GM18858 (cell line): ENCODE measurements at regions not wholly inside any gene's neighbourhood (a gene's known extent, or its start where the extent isn't known, plus 50 kb on each side); places are given as distances from the start of the nearest gene placed in this dataset.

ENCODE experiments used
- ATAC-seq: cut with Tn5 transposase; IDR thresholded peaks from one replicate; pipeline ENCODE4 v1.9.1; 2021; ENCODE audit not compliant: unreplicated experiment

DNA sequence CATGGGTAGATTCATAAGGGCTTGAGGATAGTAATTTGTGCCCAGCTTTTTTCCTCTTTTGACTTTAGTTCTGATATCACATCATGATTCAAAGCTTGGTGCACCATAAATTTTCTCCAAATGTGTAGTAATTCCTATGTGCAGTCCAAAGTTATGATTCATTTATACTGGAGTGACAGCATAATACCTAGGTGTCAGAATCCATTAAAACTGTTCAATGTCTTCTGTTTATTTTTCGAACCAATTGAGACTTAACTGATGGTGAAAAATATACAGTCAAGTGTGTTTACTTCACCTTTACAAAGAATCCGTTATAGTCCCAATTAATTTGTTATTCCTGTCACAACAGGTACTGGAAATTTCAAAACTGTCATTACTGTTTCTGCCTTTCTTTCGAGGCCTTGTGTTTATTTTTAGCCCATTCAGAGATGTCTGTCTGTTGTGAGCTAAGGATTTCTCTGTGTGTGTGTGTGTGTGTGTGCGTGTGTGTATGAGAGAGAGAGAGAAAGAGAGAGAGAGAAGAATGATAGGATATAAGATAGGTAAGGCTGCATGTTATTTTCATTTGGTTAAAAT is 389.7 kb upstream of the ATP5MC3 start:
- ATAC-seq = no peak

DNA sequence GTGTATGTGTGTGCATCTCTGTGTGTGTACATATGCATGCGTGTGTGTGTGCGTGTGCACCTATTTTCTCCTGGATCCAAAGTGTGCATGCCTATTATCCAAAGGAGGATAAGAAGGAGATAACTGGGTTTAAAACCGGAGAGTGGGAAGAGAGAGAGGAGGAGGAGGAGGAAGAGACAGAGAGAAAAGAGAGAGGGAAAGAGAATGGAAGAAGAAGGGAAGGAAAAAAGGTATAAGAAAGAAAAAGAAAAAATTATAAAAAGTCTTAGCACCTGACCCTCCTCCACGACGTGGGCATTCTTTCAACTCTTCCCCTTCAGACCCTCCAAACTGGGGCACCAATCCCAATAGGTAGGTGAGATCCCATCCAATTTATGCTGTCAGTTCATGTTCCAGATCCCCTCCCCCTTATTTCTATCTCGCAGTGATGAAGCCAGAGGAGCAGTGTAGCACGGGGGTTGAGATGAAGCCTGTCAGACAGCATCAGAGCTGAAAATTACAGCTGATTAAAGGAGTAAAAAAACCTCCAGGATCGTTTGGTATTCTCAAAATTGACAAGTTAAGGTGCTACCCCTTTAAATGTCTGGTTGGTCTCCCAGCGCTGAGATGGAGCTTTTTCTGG is 386.7 kb upstream of the ATP5MC3 start:
- no peak for ATAC-seq

DNA sequence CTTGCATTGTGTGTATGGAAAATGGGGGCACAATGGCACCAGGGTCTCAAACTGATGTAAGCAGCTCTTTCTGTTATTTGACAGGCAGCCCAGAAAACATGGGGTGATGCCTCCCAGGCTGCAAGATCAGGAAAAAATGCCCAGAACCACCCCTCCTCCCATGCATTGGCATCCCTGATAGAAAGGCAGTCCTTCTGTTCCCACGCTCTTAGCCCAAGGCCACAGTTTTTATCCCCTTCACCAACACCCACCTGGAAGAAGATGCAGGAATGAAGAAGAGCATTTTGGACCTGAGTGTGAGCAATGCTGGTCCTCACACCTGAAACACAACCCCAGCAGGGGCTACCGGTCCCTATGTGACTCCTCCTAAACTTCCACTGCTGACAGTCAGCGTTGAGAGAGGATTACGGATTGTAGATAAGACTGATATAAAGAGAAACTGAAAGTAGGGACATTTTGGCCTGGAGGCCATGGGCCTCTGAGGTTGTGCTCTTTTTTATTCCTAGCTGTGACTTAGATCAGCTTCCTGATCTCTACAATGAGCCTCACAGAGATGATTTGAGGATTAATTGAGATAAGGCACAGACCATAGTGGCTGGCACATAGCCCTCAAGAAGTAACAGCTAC is 386.0 kb upstream of the ATP5MC3 start:
- ATAC-seq = no peak

DNA sequence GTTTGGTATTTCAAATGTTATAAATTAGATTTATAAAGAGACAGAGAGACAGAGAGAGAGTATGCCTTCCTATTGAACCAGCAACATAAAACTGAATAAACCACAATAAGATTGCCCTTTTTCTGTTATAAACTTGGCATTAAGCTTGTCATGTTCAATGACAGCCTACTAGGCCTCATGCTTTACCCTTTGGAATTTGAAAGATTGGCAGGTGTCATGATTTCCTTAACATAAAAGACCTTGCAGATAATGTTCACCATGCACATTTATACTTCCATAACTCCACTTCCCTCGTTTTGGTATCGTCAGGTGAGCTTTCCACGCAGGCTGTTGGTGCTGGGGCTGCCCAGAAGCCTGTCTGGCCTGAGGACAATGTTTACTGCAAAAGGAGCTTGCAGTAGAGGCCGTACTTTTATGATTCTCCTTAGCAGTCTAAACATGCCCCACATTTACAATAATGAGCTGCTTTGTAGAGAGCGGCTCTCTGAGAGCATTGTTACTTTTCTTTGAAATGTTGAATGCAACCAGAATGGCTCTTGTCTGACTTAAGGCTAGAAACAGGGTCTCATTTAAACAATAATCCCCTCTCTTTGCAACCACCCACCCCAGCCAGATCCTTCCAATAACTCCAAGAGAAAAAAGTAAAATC is 379.1 kb upstream of the ATP5MC3 start:
- ATAC-seq = no peak

DNA sequence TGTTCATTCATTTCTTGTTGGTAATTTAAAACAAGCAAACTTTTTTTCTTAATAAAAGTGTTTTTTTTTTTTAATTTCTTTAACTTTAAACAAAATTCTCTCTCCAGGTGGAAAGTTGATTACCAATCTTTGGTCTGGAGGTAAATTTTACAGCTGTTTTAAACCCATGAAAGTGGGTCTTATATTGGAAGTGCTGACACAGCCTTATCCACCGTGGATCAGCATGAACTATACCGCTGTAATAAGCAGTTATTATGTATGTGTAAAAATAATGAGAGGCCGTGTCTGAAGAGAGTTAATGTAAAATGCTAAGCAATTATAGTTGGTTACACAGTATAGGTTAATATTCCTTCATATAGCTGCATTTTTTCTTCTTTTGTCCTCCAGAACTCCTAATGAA is 378.1 kb upstream of the ATP5MC3 start:
- ATAC-seq = no peak

DNA sequence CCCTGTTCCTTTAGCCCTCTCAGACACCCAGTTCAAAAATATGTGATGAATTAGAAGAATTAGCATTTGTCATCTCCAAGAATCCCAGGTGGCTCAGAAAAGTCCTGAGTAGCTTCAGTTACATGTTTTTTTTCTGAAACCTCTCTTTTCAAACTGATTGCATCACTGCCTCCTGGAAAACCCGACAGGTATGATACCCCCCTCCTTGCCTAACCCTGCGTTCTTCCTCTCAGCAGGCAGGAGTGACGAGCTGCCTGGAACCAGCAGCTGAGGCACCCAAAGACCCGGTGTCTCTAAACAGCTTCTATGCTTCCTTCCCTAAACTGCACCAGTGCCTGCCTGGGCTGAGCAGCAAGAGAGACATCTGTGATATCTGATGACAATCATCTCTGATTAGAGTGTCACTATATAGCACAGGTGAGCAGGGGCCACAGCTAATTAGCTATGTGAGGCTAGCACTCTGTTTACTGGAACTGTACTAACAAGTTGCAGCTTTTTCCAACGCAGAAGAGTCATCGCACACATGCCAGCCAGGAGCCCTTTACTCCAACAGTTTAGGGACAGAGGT is 376.4 kb upstream of the ATP5MC3 start:
- ATAC-seq = no peak

DNA sequence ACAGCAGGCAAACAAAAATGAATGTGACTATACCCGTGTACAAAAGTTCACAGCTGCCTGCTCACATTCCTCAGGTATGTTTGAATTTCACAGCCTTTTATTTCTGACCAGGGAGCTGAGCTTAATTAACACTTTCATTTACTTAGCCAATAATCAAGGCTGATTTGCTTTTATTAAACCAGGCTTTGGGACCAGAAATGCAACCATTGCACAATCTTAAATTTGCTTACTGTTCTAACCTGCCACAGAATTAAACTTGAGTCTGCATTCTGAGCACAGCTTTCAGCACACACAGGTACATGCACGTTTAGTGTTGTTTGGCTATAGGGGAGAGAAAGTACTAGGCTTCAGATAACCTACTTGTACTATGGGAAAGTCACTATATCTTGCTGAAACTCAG is 372.4 kb upstream of the ATP5MC3 start:
- no peak for ATAC-seq

DNA sequence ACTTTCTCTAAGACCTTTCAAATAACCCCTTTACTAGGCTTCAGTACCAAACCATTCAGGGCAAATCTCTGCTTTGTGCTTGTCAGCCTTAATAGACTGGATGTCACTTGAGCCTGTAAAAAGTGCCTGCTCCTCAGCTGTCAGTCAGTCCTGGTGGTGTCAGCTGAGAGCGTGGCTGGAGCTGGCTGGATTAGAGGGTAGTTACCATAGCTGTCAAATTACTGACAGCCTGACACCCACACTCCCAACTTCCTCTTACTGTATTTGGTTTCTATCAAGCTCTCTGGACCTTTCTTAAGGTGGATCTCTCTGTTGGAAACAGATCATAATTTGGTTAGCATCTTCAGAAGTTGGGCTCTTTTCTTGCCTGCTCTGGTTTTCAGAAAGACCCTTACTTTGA is 371.4 kb upstream of the ATP5MC3 start:
- no peak for ATAC-seq

DNA sequence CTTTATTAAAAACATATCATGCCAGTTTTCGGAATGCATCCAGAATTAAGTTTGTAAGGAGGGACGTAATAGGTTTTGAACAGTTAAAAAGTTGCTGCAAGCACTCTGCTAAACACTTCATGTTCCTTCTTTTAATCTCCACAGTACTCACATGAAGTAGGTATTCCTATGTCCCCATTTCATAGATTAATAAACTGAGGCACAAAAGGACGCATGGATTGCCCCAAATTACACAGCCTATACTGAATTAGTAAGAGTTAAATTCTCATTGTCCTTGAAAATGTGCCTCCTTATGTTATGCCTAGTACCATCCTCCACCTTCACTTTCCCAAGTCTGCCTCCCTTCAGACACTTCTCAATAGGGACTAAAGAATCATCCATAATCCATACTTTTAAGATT is 358.9 kb upstream of the ATP5MC3 start:
- ATAC-seq = no peak

DNA sequence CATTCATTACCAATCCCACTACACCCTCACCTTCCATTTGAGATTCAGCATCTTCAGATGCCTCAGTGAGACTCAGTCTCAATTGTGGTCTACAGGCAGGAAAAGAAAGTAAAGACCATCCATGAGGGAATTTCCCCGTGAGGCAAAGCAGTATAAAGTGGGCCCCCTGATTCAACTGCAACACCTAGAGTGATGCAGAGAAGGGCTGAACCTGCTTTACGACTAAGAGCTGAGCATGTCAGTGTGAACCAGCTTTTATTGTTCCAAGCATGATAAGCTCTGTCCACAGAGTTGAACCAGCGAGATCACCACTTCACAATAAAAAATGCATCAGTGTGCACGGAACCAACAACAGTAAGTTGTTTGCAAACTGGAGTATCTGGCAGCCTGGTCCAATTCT is 357.6 kb upstream of the ATP5MC3 start:
- no peak for ATAC-seq

DNA sequence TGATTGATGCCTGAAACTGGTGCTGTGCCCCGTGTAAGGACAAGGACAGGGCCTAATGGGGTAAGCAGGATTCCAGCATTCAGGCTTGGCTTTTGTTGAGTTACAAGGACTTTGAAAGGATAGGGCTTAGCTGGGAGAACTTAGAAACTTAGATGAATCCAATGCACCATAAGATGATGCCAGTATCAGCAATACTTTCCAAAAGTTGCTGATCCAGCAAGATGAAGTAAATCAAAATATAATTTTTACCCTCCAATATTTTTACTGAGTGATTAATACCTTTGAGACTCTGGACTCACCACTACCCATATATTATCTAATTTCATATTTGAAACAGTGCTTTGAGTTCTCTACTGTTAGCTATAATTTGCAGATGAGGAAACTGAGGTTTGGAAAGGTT is 354.5 kb upstream of the ATP5MC3 start:
- ATAC-seq = no peak

DNA sequence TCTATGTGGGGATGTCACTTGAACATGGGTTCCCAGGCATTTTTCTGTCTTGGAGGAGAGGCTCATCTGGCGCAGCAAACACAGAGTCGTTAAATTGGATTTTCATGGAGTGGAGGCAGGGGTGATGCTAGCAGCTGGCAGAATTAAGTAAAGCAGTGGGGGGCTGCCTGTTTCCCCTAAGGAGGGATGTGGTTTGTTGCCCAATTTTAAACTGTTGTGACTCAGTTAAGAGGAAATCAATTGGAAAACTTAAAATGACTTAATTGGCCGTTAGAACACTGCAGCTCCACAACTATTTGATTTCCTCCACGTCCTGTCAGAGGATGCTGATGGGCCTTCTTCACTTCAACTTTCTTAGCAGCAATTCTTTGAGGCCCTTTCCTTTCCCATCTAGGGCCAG is 354.1 kb upstream of the ATP5MC3 start:
- ATAC-seq = no peak

DNA sequence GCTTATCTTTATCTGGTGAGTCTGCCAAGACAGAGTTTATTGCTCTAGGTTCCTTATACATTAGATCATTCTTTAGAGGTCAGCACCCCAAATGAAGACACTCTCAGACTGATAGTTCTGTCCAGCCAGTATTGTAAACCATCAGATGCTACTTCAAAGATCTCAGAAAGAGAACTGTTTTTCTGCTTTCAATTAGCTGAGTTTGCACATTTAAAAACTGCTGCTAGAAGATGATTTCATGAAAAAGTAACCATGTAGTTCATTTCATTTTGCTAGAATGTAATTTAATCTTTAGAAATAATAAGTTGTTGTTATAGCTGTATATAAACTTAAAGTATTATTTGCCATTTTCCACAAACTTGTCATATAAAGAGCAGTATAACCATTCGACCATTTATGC is 344.5 kb upstream of the ATP5MC3 start:
- ATAC-seq = no peak

DNA sequence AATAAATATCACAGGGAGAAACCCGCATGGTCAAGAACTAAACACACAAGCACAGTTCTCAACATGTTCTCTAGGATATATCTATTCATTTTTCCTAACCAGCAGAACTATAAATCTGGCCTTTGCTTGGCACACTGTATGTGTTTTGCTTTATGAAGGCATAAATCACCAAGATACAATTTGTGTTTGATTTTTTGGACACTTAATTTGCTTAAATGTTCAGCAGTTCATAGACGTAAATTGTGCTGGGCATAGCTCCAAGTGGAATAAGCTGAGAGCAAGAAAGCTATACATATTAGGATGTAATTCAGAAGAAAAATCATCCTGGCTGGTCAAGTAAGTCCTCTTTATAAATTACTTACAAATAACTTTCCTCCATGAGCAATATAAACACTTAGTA is 341.5 kb upstream of the ATP5MC3 start:
- no peak for ATAC-seq

DNA sequence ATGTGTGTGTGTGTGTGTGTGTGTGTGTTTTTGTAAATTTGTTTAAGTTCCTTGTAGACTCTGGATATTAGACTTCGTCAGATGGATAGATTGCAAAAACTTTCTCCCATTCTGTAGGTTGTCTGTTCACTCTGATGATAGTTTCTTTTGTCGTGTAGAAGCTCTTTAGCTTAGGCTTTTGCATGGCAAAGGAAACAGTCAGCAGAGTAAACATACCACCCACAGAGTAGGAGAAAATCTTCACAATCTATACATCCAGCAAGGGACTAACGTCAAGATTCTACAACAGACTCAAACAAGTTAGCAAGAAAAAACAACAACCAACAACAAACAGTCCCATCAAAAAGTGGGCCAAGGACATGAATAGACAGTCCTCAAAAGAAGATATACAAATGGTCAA is 336.7 kb upstream of the ATP5MC3 start:
- no peak for ATAC-seq

DNA sequence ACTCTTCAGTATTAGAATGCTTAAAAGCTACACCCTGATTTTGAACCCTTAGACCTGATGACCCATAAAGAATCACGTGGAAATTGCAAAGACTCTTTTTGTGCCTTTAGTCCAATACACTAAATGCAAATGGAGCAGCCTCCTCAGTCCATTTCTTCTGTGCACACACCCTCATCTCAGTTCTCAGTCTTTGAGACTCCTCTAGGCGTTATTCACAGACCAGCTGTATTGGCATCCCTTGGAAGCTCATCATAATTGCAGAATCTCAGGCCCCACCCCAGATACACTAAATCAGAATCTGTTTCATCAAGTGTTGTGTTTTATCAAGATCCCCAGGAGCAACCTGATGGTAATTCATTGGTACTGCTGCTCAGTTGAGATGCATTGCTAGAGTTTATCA is 335.0 kb upstream of the ATP5MC3 start:
- no peak for ATAC-seq

DNA sequence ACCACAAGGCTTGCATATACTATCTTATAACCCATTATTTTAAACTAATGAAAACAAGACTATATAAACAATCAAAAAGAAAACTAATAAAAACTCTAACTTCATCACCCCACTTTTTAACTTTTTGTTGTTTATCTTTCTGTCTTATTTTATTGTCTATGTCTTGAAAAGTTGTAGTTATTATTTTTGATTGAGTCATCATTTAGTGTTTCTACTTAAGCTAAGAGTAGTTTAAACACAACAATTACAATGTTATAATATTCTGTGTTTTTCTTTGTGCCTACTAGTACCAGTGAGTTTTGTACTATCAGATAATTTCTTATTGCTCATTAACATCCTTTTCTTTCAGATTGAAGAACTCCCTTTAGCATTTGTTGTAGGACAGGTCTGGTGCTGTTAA is 318.7 kb upstream of the ATP5MC3 start:
- ATAC-seq = no peak

DNA sequence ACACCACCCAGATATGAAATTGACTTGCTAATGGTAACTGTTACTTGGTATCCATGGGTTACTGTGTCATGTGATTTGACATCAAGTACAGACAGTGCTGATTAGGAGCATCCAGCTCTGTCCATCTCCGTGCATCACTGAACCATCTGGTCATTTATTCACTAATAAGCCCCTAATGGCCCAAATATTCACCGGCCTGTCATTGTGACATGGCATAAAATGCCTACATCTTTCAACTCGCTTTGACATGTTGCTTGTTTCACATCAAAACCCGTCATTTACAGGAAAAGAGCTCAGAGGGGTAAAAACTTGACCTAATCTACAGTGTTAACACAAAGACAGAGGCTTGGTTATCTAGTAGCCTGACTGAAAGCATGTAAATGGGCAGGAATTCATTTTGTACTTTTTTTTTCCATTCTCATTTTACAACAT is 308.9 kb upstream of the ATP5MC3 start:
- no peak for ATAC-seq

DNA sequence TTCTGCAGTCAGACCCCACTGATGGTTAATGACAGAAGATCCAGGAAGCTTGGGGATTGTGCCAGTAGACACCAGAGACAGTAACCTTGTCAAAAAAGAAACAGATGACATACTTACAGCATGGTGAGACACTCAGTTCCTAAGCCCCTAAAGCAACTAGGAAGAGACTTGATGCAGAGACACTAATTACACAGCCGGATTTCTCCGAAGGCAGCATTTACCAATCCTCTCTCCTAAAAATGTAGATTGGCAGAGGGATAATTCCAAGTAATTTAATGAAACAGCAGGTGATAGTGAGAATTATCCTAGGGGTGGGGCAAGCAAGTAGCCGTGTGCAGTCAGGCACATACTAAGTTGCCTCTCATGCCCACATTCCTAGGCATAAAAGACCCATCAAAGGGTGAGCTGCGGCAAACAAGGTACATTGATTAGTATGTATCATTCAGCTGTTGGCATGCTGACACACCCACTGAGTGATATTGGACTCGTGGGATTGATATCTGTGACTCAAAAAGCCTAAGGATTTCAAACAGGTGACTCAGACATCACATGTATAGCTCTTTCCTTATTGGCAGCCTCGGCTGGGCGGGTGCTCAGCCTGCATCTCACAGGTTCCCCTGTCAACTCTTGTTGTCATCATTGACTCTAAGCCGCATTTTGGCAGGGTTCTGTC is 296.7 kb upstream of the ATP5MC3 start:
- ATAC-seq = no peak

DNA sequence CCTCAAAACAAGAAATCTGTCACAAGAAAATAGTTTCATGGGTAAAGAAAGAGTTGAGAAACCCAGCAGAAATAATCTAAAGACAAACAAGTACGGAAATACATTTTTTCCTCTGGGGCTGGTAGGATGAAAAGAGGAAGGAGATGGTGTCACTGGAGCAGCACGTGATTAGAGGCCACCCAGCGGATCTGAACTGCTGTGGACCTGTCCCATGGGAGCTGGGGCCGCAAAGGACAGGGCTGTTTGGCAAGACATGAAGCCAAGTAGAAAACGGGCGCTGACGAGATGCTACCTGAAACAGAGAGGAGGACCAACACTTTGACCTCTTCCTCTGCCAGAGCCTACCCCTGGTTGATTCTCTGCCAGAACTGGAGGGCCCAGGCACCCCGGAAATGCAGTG is 295.4 kb upstream of the ATP5MC3 start:
- ATAC-seq = no peak

DNA sequence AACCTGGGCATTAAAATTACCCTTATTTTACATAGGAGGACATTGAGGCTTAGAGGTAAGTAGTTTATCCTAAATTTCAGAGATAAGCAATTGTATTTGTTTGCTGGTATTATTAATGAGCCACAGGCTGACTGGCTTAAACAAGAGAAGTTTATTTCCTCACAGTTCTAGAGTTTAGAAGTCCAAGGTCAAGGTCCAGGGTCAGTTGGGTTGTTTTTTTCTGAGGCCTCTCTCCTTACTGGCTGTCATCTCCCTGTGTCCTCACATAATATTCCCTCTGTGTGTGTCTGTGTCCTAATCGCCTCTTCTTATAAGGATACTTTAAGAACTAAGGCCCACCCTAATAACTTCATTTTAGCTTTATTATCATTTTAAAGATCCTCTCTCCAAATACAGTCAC is 294.9 kb upstream of the ATP5MC3 start:
- ATAC-seq = no peak

DNA sequence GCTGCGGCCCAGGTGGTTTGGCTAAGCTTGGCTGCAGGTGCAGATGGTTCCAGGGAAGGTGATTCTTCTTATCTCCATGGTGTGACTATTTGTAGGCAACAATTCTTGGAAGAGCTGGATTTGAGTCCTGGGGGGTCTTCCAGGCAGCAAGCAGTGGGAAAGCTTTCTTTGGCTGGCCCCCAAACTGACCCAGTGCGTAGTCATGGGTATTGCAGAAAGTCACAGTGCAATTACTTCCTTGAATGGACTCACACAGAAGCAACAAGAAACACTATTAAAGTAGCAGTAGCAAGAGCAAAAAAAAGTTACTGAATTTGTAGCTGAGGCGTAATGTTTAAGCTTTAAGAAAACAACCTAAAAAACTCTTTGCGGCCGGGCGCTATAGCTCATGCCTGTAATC is 293.6 kb upstream of the ATP5MC3 start:
- ATAC-seq = no peak
